ENCODE measurements at regions not wholly inside any gene's neighbourhood (a gene's known extent, or its start where the extent isn't known, plus 50 kb on each side); places are given as distances from the start of the nearest gene placed in this dataset.
"Not testable (repeated sequence)": the region's sequence is repeated elsewhere in the genome, so short reads cannot be mapped to it uniquely, and the experiment has no call there.

DNA sequence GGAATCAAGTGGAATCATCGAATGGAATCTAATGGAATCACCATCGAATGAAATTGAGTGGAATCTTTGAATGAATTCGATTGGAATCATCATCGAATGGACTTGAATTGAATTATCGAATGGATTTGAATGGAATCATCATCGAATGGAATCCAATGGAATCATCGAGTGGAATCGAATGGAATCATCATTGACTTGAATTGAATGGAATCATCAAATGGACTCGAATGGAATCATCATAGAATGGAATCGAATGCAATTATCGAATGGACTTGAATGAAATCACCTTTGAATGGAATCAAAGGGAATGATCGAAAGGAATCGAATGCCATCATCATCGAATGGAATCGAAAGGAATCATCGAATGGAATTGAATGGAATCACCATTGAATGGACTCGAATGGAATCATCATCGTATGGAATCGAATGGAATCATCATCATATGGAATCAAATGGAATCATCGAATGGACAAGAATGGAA lies 231.6 kb downstream of the SHCBP1 start:
- DNase-seq, result not testable (repeated sequence)

DNA sequence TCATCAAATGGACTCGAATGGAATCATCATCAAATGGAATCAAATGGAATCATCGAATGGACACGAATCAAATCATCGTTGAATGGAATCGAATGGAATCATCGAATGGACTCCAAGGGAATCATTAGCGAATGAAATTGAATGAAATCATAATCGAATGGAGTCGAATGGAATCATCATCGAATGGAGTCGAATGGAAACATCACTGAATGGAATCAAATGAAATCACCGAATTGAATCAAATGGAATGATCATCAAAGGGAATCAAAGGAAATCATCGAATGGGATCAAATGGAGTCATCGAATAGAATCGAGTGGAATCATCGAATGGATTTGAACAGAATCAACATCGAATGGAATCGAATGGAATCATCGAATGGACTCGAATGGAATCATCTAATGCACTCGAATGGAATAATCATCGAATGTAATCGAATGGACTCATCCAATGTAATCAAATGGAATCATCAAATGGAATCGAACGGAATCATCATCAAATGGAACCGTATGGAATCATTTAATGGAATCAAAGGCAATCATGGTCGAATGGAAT lies 232.2 kb downstream of the SHCBP1 start:
- ATAC-seq (ENCODE audit: poor library complexity); DNase-seq; intact Hi-C loops (cut with DNase I): not testable (repeated sequence)

More for the DNA sequence above, 231.6 kb downstream of the SHCBP1 start:
- intact Hi-C loops (cut with DNase I); ATAC-seq (ENCODE audit: poor library complexity): not testable (repeated sequence)

DNA sequence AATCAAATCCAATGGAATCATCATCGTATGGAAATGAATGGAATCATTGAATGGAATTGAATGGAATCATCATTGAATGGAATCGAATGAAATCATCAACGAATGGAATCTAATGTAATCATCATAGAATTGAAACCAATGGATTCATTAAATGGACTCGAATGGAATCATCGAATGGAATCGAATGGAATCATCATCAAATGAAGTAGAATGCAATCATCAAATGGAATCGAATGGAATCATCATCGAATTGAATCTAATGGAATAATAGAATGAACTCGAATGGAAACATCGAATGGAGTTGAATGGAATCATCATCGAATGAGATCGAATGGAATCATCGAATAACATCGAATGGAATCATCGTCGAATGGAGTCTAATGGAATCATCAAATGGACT lies 232.8 kb downstream of the SHCBP1 start:
- DNase-seq; ATAC-seq (ENCODE audit: poor library complexity); intact Hi-C loops (cut with DNase I): not testable (repeated sequence)

DNA sequence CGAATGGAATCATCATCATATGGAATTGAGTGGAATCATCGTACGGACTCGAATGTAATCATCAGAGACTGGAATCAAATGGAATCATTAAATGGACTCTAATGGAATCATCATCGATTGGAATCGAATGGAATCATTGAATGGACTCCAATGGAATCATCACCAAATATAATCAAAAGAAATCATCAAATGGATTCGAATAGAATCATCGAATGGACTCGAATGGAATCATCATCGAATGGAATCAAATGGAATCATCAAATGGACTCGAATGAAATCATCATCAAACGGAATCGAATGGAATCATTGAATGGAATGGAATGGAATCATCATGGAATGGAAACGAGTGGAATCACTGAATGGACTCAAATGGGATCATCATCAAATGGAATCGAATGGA lies 233.5 kb downstream of the SHCBP1 start:
- intact Hi-C loops (cut with DNase I); DNase-seq: not testable (repeated sequence)

DNA sequence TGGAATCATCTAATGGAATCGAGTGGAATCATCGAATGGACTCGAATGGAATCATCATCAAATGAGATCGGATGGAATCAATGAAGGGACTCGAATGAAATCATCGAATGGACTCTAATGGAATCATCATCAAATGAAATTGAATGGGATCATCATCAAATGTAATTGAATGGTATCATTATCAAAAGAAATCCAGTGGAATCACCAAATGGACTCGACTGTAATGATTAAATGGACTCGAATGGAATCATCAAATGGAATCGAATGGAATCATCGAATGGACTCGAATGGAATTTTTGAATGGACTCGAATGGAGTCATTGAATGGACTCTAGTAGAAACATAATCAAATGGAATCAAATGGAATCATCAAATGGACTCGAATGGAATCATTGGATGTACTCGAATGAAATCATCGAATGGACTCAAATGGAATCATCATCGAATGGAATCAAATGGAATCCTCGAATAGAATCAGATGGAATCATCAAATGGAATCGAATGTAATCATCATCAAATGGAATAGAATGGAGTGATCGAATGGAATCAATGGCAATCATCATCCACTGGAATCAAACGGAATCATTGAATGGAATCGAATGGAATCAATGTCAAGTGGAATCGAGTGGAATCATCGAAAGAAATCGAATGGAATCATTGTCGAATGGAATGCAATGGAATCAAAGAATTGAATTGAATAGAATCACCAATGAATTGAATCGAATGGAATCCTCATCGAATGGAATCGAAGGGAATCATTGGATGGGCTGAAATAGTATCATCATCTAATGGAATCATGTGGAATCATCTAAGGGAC lies 234.2 kb downstream of the SHCBP1 start:
- peak; percentile 5 for ATAC-seq (ENCODE audit: poor library complexity)
- DNase-seq; intact Hi-C loops (cut with DNase I): not testable (repeated sequence)

More for the DNA sequence above, 233.5 kb downstream of the SHCBP1 start:
- ATAC-seq (ENCODE audit: poor library complexity), result peak; percentile 0

DNA sequence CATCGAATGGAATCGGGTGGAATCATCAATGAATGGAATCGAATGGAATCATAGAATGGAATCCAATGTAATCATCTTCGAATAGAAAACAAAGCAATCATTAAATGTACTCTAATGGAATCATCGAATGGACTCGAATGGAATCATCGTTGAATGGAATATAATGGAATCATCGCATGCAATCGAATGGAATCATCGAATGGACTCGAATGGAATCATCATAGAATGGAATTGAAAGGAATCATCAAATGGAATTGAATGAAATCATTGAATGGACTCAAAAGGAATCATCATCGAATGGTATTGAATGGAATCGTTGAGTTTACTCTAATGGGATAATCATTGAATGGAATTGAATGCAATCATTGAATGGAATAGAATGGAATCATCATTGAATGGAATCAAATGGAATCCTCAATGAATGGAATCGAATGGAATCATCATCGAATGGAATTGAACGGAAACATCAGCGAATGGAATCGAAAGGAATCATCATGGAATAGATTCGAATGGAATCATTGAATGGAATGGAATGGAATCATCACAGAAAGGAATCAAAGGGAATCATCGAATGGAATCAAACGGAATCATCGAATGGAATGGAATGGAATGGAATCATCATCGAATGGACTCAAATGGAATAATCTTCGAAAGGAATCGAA lies 234.9 kb downstream of the SHCBP1 start:
- DNase-seq; intact Hi-C loops (cut with DNase I): not testable (repeated sequence)

DNA sequence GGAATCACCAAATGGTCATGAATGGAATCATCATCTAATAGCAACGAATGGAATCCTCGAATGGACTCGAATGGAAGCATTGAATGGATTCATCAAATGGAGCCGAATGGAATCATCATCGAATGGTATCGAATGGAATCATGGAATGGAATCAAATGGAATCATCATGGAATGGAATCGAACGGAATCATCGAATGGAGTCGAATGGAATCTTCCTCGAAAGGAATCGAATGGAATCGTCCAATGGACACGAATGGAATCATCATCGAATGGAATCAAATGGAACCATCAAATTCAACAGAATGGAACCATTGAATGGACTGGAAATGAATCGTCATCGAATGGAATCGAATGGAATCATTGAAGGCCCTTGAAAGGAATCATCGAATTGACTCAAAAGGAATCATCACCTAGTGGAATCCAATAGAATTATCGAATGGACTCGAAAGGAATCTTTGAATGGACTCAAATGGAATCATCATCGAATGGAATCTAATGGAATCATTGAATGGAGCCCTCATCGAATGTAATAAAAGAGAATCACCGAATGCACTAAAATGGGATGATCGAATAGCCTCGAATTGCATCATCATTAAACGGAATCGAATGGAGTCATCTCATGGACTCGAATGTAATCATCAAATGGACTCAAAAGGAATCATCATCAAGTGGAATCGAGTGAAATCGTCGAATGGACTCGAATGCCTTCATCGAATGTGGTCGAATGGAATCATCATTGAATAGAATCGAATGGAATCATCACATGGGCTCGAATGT lies 236.7 kb downstream of the SHCBP1 start:
- ATAC-seq (ENCODE audit: poor library complexity); intact Hi-C loops (cut with DNase I); DNase-seq: not testable (repeated sequence)

More for the DNA sequence above, 234.9 kb downstream of the SHCBP1 start:
- not testable (repeated sequence) for ATAC-seq (ENCODE audit: poor library complexity)

DNA sequence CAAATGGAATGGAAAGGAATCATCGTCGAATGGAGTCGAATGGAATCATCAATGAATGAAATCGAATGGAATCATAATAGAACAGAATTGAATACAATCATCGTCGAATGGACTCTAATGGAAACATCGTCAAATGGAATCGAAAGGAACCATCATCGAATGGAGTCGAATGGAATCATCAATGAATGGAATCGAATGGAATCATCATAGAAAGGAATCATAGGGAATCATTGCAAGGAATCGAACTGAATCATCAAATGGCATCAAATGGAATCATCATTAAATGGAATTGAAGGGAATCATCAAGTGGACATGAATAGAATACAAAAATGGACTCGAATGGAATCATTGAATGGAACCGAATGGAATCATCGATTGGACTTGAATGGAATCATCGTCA lies 237.6 kb downstream of the SHCBP1 start:
- intact Hi-C loops (cut with DNase I); DNase-seq; ATAC-seq (ENCODE audit: poor library complexity): not testable (repeated sequence)

DNA sequence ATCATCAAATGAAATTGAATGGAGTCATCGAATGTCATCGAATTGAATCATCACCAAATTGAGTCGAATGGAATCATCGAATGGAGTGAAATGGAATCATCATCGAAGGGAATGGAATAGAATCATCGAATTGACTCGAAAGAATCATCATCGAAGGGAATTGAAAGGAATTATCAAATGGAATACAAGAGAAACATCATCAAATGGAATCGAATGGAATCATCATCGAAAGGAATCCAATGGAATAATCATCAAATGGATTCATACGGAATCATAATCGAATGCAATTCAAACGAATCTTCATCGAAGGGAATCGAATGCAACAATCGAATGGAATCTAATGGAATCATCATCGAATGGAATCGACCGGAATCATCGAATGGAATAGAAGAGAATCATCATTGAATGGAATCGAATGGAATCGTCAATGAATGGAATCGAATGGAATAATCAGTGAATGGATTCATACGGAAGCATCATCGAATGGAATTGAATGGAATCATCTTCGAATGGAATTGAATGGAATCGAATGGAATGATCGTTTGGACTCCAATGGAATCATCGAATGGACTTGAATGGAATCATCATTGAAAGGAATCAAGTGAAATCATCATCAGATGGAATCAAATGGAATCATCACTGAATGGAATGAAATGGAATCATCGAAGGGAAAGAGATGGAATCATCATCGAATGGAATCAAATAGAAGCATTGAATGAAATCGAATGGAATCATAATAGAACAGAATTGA lies 238.2 kb downstream of the SHCBP1 start:
- DNase-seq; intact Hi-C loops (cut with DNase I); ATAC-seq (ENCODE audit: poor library complexity): not testable (repeated sequence)

DNA sequence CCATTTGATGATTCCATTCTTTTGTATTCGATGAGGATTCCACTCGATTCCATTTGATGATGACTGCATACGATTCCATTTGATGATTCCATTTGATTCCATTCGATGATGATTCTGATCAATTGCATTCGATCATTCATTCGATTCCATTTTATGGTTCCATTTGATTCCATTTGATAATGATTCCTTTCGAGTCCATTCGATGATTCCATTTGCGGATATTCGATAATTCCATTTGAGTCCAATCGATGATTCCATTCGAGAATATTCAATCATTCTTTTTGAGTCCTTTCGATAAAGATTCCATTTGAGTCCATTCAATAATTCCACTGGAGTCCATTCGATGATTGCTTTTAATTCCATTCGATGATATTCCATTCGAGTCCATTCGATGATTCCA lies 239.1 kb downstream of the SHCBP1 start:
- DNase-seq; intact Hi-C loops (cut with DNase I); ATAC-seq (ENCODE audit: poor library complexity): not testable (repeated sequence)

DNA sequence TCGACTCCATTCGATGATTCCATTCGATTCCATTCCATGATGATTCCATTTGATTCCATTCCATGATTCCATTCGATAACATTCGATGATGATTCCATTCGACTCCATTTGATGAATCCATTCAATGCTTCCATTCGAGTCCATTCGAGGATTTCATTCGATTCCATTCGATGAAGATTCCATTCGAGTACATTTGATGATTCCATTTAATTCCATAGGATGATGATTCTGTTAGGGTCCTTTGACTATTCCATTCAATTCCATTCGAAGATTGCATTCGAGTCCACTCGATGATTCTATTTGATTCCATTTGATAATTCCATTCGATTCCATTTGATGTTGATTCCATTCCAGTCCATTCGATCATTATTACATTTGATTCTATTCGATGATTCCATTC lies 239.8 kb downstream of the SHCBP1 start:
- DNase-seq; intact Hi-C loops (cut with DNase I); ATAC-seq (ENCODE audit: poor library complexity): not testable (repeated sequence)
